Esophagus muscularis mucosa (tissue), 4 donors: ENCODE measurements at regions not wholly inside any gene's neighbourhood (a gene's known extent, or its start where the extent isn't known, plus 50 kb on each side); places are given as distances from the start of the nearest gene placed in this dataset.

Experiments used
- CTCF ChIP-seq, 3 experiments: fragments of 200-600 bp in 2 of 3; fragments of 450-650 bp in 1 of 3; sonication (generic) in 2 of 3; IDR thresholded peaks; one replicate each; pipeline ENCODE4 v1.5.1; 2017 to 2019; ENCODE audit warnings: antibody characterized with exemption in 3 of 3, mild to moderate bottlenecking in 2 of 3, moderate library complexity in 1 of 3
- EP300 ChIP-seq: sonication (generic); formaldehyde crosslinking; IDR thresholded peaks from one replicate; pipeline ENCODE4 v1.6.1; 2017; ENCODE audit warnings: antibody characterized with exemption
- POLR2A ChIP-seq: fragments of 450-650 bp; IDR thresholded peaks from one replicate; pipeline ENCODE4 v1.6.1; 2017; ENCODE audit warnings: antibody characterized with exemption, moderate library complexity, mild to moderate bottlenecking, low read depth
- POLR2AphosphoS5 ChIP-seq, 2 donors: sonication (generic); formaldehyde crosslinking; IDR thresholded peaks; one replicate each; pipeline ENCODE4 v1.6.1; 2017; ENCODE audit warnings: antibody characterized with exemption in 2 of 2

DNA sequence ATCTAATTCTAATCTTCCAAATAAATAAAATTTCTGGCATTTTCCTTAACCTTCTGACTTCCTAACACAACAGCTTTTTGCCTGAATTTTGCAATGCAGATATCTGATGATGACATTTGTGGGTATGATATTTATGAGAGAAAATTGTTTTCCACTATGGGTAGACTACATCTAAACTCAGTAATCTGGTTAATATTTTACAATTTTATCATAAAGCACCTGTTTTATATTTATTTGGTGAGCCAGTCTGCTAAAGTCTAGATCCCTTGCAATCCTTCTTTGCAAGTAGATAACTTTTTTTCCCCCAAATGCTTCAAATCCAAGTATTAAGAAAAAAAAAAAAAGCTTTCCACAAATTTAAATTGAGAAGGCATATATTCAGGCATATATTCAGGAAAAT, 246.2 kb upstream of the DAB2 start:
- no peak for TF ChIP-seq POLR2A
- no peak for TF ChIP-seq CTCF (IDR thresholded peaks at IDR 0.05)
- no peak for TF ChIP-seq POLR2AphosphoS5 (IDR thresholded peaks at IDR 0.05)
- no peak for TF ChIP-seq EP300
